Amniotic epithelial cell (primary cell): ENCODE measurements at regions not wholly inside any gene's neighbourhood (a gene's known extent, or its start where the extent isn't known, plus 50 kb on each side); places are given as distances from the start of the nearest gene placed in this dataset.

Experiments used
- DNase-seq: peaks from one replicate; pipeline ENCODE4 v3.0.0-alpha.2; 2010; ENCODE audit warnings: low read depth

DNA sequence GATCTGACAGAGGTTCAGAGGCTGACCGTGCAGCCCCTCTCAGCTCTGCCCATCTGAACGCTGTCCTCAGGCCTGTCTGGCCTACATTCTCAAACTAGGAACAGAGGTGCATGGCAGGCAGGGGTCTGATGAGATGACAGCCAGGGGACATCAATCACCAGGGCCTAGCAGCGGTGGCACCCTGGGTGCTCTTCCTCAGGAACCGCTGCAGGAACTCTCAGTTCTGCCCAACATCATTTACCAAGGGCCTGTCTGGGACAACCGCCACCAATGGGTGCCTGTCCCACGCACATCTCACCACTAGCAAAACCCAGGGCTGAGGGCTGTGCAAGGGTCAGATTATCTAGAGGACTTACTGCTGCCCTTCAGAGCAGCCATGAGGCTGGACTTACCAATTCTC is 245.7 kb downstream of the TOMM20 start:
- DNase-seq, result no peak

DNA sequence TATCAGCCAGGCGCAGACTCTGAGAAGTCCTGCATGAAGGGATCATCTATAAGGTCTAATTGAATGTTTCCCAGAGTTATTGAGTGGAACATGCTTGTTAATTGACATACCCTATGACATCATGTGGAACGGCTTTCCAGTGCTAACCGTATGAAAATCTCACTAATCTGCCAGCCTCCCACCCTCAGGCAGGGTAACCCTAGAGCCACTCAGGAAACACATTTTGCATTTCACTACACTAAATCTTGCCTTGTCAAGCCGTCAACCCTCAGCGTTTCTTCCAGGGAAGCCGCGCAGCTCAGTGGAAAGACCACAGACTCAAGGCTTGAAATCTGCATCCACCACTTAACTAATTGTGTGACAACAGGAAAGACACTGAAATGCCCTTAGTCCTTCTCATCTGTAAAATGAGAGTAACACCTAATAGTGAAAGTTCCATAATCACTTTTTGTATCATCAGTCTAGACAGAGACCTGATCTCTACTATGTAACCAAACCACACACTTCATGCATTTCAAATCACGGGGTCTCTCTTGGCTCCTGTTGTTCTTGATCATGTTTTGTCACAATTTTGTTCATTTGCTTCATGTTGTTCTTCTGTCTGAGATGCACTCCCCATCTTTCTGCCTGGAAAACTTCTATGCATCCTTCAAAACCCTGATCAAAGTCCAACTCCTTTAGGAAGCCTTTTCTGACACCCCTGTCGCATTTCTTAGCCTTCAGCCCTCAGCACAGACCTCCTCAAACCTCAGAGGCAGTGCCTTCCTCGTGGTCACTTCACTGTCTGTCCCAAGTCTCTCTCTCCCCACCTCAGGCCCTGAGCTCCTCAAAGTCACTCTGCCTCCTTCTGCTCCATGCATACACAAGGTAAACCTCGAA is 246.5 kb downstream of the TOMM20 start:
- DNase-seq, result no peak

DNA sequence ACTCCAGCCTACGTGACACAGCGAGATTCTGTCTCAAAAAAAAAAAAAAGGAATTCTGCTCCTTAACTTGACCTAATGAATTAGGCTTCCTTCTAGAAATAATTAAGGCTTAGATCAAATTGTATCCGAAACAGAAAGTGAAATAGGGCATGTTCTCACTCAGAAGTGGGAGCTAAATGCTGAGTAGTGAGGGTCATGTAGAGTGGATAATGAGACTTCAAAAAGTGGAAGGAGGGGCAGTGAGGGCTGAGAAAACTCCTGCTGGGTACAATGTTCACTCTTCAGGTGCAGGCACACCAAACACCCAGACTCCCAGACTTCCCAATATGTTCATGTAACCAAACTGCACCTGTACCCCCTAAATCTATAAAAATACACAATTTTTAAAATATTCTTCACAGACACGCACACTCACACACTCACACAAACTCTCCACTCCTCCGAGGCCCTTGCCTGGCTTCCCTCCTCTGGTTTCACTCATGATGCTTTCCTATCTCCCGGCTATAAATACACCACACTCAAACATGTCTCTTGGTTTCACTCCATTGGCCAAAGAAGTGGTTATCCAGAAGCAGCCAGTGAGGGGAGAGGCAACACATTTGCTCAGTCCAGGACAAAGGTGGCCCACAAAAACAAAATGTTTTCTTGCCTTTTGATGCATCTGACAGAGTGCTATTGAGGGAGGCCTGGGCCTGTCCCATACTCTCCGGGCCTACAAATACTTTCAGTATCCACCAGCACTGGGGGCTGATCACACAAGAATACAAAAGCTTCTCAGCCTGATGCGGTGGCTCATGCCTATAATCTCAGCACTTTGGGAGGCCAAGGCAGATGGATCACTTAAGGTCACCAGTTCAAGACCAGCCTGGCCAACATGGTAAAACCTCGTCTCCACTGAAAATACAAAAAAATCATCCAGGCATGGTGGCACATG is 249.2 kb downstream of the TOMM20 start:
- peak; percentile 54 for DNase-seq

DNA sequence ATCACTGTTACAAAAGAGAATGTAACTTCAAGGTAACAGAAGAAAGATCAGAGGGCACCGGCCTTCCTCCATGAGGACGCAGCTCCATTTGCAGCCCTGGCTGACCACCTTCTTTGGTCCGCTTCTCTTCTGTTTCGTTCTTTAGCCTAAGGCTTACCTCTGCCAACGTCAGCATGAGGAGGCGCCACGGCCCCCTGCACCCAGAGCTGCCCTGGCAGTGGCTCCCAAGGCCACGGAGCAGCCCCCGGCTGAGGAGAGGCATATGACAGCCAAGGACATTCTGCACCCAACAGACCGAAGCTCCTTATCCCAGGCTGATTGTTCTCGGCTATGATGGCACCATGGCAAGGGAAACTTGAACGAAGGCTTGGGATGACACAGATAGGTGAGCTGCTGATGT is 250.3 kb downstream of the TOMM20 start:
- DNase-seq, result no peak

DNA sequence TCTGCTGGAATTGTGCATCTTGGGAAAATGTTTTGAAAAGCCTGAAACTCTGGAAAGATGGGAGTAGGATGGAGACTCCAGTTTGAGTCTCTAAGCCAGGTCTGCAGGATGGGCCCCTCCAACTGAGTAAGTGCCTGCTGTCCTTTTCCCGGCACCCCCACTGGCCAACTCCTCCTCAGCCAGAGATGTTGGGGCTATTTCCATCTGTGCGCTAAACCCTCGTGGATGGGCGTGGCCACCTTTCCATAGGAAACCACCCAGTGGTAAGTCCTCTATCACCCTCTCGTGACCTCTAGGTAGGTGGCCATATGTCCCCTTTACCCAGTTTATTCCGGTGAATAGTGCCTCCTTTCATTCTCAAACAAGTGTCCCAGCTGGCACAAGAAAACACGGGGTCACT is 250.9 kb downstream of the TOMM20 start:
- no peak for DNase-seq

DNA sequence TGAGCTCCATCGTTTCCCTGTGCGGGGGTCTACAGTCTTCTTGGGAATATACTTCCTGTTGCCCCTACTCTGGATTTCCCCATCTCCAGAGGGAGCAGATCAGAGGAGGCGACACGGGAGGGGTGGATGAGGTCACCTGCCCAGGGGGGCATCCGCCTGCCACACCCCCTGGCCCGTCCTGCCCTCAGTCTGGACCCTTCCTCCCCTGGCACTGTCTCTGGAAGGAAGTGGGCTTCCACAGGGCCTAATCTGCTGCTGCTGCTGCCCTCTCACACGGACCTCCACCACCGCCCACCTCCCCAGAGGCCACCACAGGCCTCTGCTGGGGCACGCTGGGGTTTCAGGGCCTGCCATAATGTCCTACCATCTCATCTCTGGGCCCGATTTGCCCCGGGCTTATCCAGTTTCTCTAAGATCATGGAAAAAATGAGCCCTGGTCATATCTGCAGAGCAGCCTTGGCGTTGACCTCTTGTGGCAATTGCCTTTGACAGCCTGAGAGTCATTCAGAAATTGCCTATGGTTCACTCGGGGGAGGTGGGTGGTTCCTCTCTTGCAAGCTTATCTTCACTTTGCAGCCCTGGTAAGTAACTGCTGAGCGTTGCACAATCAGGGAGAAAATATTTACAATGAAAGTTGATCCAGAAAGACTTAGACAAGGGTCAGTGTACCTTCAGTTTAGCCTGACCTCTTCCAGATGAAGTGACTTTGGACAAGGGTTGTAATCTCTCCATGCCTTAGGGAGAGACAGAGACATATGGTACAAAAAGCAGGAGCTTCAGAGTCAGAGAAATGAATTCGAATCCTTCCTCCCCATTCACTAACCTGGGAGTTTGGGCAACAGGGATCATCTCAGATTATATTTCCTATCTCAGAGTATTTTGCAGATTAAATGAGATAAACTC is 252.4 kb downstream of the TOMM20 start:
- peak; percentile 91 for DNase-seq

DNA sequence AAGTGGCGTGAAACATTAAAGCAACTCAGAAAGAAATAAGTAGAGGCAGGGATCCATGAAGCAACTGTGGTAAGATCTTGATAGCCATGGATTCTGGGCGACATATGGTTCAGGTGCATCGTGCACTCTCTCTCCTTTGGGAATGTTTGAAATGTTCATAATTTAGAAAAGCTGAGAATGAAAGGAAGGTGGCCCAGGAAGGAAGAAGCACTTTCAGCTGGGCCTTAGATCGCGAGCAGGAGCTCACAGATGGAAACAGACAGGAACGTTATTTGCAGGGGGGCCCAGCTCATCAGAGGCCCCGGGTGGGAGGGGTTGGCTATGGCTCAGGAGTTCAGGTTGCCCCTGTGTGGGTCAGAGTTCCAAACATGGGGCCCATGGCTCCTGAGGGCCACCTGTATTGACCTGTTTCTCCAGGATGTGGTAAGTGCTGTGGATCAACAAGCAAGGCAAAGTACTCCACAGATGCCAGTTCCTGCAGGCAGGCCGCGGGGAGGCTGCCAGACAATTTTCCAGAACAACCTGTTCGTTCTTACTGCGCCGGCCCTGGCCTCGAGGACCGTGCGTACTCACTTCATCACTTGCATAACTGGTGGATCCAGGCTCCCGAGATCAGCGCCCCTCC is 253.2 kb downstream of the TOMM20 start:
- no peak for DNase-seq

DNA sequence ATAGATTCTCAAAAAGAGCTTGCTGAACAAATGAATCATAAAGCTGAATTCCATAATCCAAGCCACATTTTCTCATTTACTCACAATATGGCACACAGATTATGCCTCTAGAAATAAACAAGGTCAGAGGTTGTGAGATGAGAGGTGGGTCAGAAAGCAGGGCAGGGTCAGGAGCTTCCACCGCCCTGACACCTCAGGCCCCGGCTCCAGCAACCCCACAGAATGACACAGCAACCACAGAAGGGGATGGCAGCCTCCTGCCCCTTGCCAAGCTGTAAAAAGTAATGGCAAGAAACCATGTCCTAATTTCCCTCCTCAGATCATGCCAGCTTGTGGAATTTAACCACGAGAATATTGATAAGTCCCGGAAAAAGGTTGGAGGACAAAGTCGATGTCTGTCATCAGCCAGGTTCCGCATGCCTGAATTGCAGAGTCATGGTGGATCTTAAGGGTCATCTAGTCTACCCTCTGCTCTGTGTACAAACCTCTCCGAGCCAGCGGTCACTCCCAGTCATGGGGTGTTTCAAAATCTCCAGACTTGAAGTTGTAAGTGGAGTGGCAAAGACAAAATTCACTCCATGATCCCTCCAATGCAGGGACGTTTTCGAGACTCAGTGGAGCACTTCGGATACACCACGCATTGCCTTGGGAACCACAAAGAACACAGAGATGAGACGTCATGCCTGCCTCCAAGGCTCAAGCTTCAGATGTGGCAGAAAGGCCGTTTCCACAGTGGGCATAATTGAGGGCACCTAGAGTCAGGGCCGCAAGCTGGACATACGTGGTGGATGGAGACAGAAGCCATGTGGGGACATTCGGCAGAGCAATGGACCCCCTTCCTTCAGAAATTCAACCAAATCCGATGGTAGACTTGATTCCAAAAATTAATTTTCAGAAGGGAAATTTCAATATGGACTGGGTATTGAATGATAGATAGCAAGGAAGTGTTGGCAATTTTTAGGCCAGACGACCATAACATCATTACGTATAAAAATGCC is 254.0 kb downstream of the TOMM20 start:
- peak; percentile 34 for DNase-seq

DNA sequence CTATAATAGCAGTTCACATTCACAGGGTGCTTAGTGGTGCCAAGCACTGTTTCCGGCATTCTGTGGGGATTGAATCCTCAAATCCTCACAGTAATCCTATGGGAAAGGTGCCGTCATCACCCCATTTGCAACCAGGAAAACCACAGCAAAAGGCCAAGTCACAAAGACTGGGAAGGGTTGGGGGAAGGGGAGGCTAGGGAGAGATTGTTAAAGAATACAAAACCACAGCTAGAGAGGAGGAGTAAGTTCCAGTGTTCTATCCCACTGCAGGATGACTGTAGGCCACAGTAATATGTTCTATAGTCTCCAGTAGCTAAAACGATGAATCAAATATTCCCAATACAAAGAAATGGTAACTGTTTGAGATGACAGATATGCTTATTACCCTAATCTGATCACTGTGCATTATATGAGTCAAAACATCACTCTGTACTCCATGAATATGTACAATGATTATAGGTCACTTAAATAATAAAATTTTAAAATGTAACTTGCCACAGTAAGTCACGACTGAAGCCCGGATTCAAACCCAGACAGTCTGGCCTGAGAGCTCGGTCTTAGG is 256.8 kb downstream of the TOMM20 start:
- peak; percentile 97 for DNase-seq

DNA sequence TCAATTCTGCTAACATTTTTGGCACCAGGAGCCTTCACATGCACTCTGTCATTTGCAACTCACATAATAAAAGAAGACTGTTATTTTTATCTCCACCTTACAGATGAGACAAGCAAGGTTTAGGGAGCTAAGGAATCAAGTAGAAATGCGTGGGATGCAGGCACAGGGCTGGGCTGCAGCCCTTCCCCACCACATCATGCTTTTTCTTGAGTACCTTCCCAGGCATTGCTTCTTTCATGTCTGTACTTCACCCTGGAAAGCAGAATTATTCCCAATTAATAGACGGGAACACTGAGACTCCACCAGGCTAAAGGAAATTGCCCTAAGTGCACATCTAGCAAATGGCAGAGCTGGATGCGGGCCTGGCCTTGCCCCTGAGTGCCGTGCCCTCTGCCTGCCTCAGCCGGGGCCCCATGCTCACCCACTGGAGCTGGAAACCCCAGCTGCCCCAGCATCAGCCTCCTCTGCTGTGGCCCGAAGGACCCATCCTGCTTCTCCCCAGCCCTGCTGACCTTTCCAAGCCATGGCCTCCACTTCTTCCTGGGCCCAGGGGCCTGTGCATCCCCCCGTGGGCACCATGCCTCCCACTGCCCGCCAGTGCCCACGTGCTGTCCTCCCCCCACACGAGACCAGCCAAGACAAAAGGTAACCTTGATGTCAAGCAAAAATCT is 257.5 kb downstream of the TOMM20 start:
- DNase-seq, result peak; percentile 61

DNA sequence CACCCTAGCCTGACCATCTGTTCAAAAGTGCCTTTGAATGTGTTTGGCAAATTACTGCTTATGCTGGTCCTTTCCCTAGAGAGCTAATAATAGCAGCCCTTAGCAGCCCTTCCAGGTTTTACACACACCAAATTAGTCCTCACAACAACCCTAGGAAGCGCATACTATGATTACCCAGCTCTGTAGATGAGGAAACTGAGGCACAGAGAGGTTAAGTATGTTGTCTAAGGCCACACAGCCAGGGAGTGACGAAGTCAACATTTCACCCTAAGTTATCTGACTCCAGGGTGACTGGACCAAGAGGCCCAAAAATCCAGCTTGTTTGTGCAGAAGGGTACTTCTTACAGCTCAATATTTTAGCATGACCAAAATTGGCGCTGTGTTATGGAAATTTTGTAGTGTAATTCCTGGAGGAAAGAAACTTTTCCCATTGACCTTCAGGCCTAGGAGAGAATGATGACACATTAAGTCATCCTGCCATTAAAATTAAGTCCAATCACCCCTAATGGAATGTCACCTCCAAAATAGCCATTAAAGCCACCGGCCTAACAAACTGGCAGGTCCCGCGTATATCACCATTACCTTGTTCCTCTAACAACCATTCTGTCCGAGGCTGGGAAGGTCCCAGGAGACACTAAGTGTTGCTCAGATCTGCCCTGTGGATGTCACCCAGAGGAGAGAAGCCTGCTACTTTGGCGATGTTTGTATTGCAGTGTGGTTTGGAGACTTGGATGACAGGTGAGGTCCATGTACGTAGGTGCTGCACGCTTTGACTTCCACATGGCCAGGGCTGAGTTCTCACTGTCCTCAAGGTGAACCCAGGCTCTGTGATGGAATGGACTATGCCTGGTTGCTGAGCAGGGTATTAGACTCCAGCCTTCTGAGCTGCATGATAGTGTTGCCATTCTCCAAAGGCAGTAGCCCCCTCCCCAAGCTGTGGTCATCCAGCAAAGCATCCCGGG is 258.3 kb downstream of the TOMM20 start:
- no peak for DNase-seq

DNA sequence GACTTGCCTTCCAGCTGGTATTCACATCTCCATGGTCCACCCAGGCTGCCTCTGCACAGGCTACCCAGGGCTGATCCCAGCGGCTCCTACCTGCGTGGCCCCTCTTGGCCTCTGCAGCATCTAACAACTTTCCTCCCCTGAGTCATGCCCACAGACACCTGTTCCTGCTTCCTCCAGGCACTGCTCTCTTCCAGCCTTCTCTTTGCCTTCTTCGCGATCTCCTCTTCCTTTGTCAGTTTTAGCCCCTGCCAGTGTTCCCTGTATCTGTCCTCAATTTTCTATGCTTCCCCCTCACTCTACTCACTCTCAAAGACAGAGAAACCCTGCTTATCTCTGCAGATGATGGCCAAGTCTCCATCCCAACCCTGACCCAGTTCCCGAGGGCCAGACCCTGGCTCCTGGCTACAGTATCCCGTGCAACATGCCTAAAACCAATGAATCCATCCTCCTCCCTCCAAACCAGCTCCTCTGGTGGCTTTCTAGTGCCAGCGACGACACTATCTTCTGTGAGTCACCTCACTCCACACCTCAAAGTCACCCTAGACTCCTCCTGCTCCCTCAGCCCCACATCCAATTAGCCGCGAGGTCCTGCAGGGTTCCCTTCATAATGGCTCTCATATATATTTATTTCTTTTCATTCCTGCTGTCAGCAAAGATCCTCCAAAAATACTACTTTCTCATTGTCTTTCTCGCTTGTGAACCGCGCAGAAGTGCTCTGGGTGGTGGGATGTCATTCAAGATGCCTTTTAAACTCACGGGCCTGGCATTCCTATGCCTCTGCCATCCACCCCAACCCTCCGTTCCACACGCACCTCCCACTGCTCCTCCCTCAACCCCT is 259.2 kb downstream of the TOMM20 start:
- no peak for DNase-seq

DNA sequence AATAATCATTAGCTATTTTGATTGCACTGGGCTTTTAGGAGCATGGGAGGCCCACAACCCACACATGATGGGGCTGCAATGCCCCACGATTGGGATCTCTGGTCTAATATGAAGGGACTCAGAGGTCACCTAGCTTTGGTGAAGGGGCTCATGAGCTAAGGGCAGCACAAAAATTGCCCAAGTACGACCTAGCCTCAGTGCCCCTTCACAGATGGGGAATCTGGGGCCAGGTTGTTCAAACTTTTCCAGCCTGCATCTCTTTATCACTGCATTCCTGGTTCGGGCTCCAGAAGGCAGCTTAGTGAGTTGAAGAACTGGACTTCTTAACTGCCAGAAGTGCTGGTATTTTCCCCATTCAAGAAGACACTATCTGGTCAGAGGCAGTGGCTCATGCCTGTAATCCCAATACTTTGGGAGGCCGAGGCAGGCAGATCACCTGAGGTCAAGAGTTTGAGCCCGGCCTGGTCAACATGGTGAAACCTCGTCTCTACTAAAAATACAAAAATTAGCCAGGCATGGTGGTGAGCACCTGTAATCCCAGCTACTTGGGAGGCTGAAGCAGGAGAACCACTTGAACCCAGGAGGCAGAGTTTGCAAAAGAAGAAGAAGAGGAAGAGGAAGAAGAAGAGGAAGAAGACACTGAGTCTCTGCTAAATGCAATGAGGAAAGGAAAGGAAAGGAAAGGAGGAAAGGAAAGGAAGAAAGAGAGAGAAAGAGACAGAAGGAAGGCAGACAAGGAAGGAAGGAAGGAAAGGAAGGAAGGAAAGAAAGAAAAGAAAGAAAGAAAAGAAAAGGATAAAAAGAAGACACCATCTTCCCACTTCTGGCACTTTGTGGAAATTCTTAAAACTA is 258.5 kb upstream of the IRF2BP2 start:
- DNase-seq, result no peak

DNA sequence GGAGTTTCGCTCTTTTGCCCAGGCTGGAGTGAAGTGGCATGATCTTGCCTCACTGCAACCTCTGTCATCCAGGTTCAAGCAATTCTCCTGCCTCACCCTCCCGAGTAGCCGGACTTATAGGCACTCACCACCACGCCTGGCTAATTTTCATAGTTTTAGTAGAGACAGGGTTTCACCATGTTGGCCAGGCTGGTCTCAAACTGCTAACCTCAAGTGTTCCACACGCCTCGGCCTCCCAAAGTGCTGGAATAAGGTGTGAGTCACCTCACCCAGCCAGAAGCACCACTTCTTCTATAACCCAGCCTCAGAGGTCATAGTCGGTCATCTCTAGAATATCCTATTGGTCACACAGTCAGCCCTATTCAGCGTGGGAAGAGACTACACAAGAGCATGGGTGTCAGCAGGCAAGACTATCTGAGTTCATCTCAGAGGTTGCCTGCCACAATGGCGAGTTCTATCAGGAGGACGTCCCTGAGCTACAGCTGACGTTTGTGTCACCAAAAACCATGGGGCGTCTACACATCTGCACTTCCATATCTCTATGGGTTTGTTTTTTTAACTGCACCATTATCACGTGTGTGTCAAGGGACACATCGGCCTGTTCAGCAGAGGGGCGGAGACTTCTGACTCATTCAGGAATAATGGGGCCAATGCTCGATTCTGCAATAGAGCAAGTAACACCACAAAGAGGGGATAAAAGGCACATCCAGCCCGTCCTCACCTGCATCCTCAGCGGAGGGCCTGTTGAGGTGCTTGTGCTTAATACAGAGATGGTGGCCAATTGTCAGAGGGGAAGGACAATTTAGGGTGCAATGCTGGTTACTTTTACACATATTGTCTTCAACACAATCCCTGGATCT is 256.3 kb upstream of the IRF2BP2 start:
- DNase-seq, result peak; percentile 90
